NCI-H524 treated with DMSO at 0.1 percent for 48 hours (cell line): ENCODE measurements at regions not wholly inside any gene's neighbourhood (a gene's known extent, or its start where the extent isn't known, plus 50 kb on each side); places are given as distances from the start of the nearest gene placed in this dataset.

ENCODE experiments used
- DNase-seq: peaks from one replicate; lab custom pipeline; 2025; lab: John Stamatoyannopoulos, UW

- DNase-seq, result no peak
Measured at GRCh38 chr2:47236503-47237215, 60.3 kb upstream of the CALM2 start.

- no peak for DNase-seq
Measured at GRCh38 chr2:47235132-47235531, 58.8 kb upstream of the CALM2 start.

GRCh38 chr2:47234456-47234855 is 58.1 kb upstream of the CALM2 start:
- DNase-seq, result no peak

- DNase-seq, result no peak
Measured at GRCh38 chr2:47232738-47233415, 56.6 kb upstream of the CALM2 start.

GRCh38 chr2:47230418-47230817 is 54.1 kb upstream of the CALM2 start:
- DNase-seq, result no peak

- DNase-seq, result no peak
Measured at GRCh38 chr2:47227532-47228279, 51.4 kb upstream of the CALM2 start.

GRCh38 chr2:47226923-47227220 is 50.6 kb upstream of the CALM2 start:
- no peak for DNase-seq

- no peak for DNase-seq
Measured at GRCh38 chr2:47226132-47226922, 50.0 kb upstream of the CALM2 start.
